Posterior vena cava (tissue), 2 donors: ENCODE measurements at regions not wholly inside any gene's neighbourhood (a gene's known extent, or its start where the extent isn't known, plus 50 kb on each side); places are given as distances from the start of the nearest gene placed in this dataset.
"Not testable (repeated sequence)": the region's sequence is repeated elsewhere in the genome, so short reads cannot be mapped to it uniquely, and the experiment has no call there.

Experiments used
- DNase-seq: peaks from one replicate; pipeline ENCODE4 v3.0.0-alpha.2; 2020; ENCODE audit warnings: low spot score
- intact Hi-C, 2 donors: fragments of 100-400 bp; cut with DNase I; formaldehyde crosslinking; loops; one replicate each; pipeline versions ENCODE4 v1.14.1 to v1.14.2; 2022 to 2023
- donor health status: DM: yes; HTN: yes; CAD: no.
- donor health status: DM: yes; HTN: yes; CAD: no.

GRCh38 chr19:56894626-56895025 lies 54.1 kb upstream of the PEG3 start:
- DNase-seq: no peak
- intact Hi-C loops: no loop called here

- intact Hi-C loops: no loop called here
- no peak for DNase-seq
Observed at GRCh38 chr19:56896095-56896494, 55.6 kb upstream of the PEG3 start.

- no peak for DNase-seq
- intact Hi-C loops: no loop called here
Observed at GRCh38 chr19:56899943-56900342, 59.4 kb upstream of the PEG3 start.

- no peak for DNase-seq
- intact Hi-C loops: no loop called here
Observed at GRCh38 chr19:56900573-56901097, 60.1 kb upstream of the PEG3 start.

GRCh38 chr19:56905631-56906150 lies 65.2 kb upstream of the PEG3 start:
- intact Hi-C loops: no loop called here

GRCh38 chr19:56912401-56913112 lies 72.0 kb upstream of the PEG3 start:
- no peak for DNase-seq

More at GRCh38 chr19:56905631-56906150, 65.2 kb upstream of the PEG3 start:
- no peak for DNase-seq

GRCh38 chr19:56913113-56913455 lies 72.6 kb upstream of the PEG3 start:
- intact Hi-C loops, DNase-seq: not testable (repeated sequence)

More at GRCh38 chr19:56912401-56913112, 72.0 kb upstream of the PEG3 start:
- intact Hi-C loops: no loop called here

GRCh38 chr19:56916528-56916927 lies 76.0 kb upstream of the PEG3 start:
- DNase-seq: no peak
- intact Hi-C loops: no loop called here

GRCh38 chr19:56917529-56917928 lies 77.0 kb upstream of the PEG3 start:
- intact Hi-C loops: no loop called here

GRCh38 chr19:56917998-56918397 lies 77.5 kb upstream of the PEG3 start:
- no peak for DNase-seq
- intact Hi-C loops: no loop called here

More at GRCh38 chr19:56917529-56917928, 77.0 kb upstream of the PEG3 start:
- no peak for DNase-seq

GRCh38 chr19:56918682-56919307 lies 78.3 kb upstream of the PEG3 start:
- DNase-seq: no peak
- intact Hi-C loops: no loop called here

GRCh38 chr19:56919308-56919995 lies 78.9 kb upstream of the PEG3 start:
- intact Hi-C loops: no loop called here
- DNase-seq: no peak

GRCh38 chr19:56926094-56926493 lies 85.6 kb upstream of the PEG3 start:
- intact Hi-C loops, DNase-seq: not testable (repeated sequence)

GRCh38 chr19:56927294-56927693 lies 86.8 kb upstream of the PEG3 start:
- intact Hi-C loops: no loop called here
- no peak for DNase-seq

- no peak for DNase-seq
- intact Hi-C loops: no loop called here
Observed at GRCh38 chr19:56927791-56928207, 87.3 kb upstream of the PEG3 start.

- no peak for DNase-seq
- intact Hi-C loops: no loop called here
Observed at GRCh38 chr19:56930647-56931535, 90.4 kb upstream of the PEG3 start.

GRCh38 chr19:56933014-56933705 lies 92.6 kb upstream of the PEG3 start:
- no peak for DNase-seq

GRCh38 chr19:56934438-56935090 lies 94.0 kb upstream of the PEG3 start:
- intact Hi-C loops: no loop called here
- no peak for DNase-seq

More at GRCh38 chr19:56933014-56933705, 92.6 kb upstream of the PEG3 start:
- intact Hi-C loops: no loop called here
